Tibial nerve (tissue), 4 donors: ENCODE measurements at regions not wholly inside any gene's neighbourhood (a gene's known extent, or its start where the extent isn't known, plus 50 kb on each side); places are given as distances from the start of the nearest gene placed in this dataset.

Experiments
- EP300 ChIP-seq, 2 donors: sonication (generic); formaldehyde crosslinking; IDR thresholded peaks; one replicate each; pipeline ENCODE4 v1.6.1; 2017; ENCODE audit warnings: antibody characterized with exemption in 2 of 2, mild to moderate bottlenecking in 1 of 2
- POLR2A ChIP-seq, 2 donors: fragments of 450-650 bp; IDR thresholded peaks; one replicate each; pipeline ENCODE4 v1.6.1; 2017; ENCODE audit warnings: antibody characterized with exemption in 2 of 2, mild to moderate bottlenecking in 2 of 2, moderate library complexity in 2 of 2
- TF ChIP-seq, protein P1 (sequence below), 5 experiments: fragments of 200-600 bp in 3 of 5; fragments of 450-650 bp in 2 of 5; sonication (generic) in 3 of 5; IDR thresholded peaks; one replicate each; pipeline ENCODE4 v1.5.1; 2016 to 2019; ENCODE audit warnings: antibody characterized with exemption in 5 of 5, mild to moderate bottlenecking in 3 of 5, moderate library complexity in 2 of 5

DNA sequence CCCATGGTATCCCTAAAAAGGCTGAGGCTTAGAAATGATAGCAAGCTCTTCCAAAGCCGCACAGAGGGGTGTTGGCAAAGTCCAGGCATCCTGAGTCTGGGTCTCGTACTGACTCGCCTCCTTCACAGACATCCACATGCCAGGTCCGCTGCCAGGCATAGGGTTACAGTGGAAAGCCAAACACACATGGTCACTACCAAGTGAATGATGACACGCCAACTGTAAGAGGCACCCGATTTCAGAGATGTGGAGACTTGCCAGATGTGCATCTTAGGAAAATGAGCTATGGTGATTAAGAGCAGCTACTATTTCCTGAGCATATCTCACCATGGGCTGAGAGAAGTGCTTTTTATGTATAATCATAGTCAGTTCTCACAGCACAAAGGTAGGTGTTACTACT lies 314.9 kb downstream of the MIAT start:
- TF ChIP-seq EP300 (IDR thresholded peaks at IDR 0.05) (no peak), POLR2A (IDR thresholded peaks at IDR 0.05) (no peak)
- TF ChIP-seq, protein P1, sequence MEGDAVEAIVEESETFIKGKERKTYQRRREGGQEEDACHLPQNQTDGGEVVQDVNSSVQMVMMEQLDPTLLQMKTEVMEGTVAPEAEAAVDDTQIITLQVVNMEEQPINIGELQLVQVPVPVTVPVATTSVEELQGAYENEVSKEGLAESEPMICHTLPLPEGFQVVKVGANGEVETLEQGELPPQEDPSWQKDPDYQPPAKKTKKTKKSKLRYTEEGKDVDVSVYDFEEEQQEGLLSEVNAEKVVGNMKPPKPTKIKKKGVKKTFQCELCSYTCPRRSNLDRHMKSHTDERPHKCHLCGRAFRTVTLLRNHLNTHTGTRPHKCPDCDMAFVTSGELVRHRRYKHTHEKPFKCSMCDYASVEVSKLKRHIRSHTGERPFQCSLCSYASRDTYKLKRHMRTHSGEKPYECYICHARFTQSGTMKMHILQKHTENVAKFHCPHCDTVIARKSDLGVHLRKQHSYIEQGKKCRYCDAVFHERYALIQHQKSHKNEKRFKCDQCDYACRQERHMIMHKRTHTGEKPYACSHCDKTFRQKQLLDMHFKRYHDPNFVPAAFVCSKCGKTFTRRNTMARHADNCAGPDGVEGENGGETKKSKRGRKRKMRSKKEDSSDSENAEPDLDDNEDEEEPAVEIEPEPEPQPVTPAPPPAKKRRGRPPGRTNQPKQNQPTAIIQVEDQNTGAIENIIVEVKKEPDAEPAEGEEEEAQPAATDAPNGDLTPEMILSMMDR (IDR thresholded peaks at IDR 0.05): no peak
